ENCODE measurements at regions not wholly inside any gene's neighbourhood (a gene's known extent, or its start where the extent isn't known, plus 50 kb on each side); places are given as distances from the start of the nearest gene placed in this dataset.

- Histone ChIP-seq H3K9ac (no peak overlapping the region), H3K79me2 (ENCODE audit: insufficient read depth) (no peaks in the 10 kb centered on the region), H3K4me1 (ENCODE audit: control insufficient read depth in 1 of 2, insufficient read depth in 2 of 2, low read depth in 1 of 2, low read length in 1 of 2) (peaks cover 23 to 44% of the 10 kb centered on the region in 2 experiments), H3K9me2 (no peaks in the 10 kb centered on the region), H3K27me3 (ENCODE audit: insufficient read depth) (no peaks in the 10 kb centered on the region), H3F3A (replicated peaks; ENCODE audit: insufficient read depth) (peaks cover 44% of the 10 kb centered on the region), H3K27ac (ENCODE audit: low read depth in 2 of 2, low read length in 1 of 2) (peak overlapping the region; percentile 80 to 97; a peak in 3 of 4 replicates), H3K4me2 (peak overlapping the region; percentile 46; the same call in 1 of the 2 replicates), H3K36me3 (replicated peaks in 1 of 2; ENCODE audit: control insufficient read depth in 1 of 2, insufficient read depth in 2 of 2, low read length in 1 of 2) (no peaks in the 10 kb centered on the region), H4K20me1 (ENCODE audit: insufficient read depth) (no peaks in the 10 kb centered on the region), H3K9me3 (no peaks in the 10 kb centered on the region), H3K4me3 (ENCODE audit: low read depth in 2 of 2, low read length in 1 of 2) (no peak overlapping the region), H2AFZ (ENCODE audit: low read depth) (no peak overlapping the region)
- TF ChIP-seq EP300 (IDR thresholded peaks at IDR 0.05; ENCODE audit: borderline replicate concordance in 1 of 2, low read depth in 1 of 2, low read length in 1 of 2) (peak in 1 of 2 experiments; percentile 56; a peak in 1 of 4 replicates), TCF12 (IDR thresholded peaks at IDR 0.05) (peak; percentile 70), JUND (IDR thresholded peaks at IDR 0.05) (peak; percentile 49; the same call in 1 of the 2 replicates), PBX3 (IDR thresholded peaks at IDR 0.05) (peak; percentile 70), POLR2AphosphoS5 (IDR thresholded peaks at IDR 0.05; ENCODE audit: low read depth, low read length) (no peak)
- no peak for DNase-seq
- ChIA-PET POLR2A (no interaction called here), CTCF (interaction anchor here (0.7 to 1.3 kb wide), 2 partner anchors 39 to 173 kb away, joined by 3 read pairs; no protein-coding TSS in a partner anchor)
- WGBS (ENCODE audit: low lambda C conversion rate): 24% methylated on average over 3 of the region's 3 CpGs
Observed at GRCh38 chr1:221030990-221031389, 151.7 kb downstream of the HLX start.

DNA sequence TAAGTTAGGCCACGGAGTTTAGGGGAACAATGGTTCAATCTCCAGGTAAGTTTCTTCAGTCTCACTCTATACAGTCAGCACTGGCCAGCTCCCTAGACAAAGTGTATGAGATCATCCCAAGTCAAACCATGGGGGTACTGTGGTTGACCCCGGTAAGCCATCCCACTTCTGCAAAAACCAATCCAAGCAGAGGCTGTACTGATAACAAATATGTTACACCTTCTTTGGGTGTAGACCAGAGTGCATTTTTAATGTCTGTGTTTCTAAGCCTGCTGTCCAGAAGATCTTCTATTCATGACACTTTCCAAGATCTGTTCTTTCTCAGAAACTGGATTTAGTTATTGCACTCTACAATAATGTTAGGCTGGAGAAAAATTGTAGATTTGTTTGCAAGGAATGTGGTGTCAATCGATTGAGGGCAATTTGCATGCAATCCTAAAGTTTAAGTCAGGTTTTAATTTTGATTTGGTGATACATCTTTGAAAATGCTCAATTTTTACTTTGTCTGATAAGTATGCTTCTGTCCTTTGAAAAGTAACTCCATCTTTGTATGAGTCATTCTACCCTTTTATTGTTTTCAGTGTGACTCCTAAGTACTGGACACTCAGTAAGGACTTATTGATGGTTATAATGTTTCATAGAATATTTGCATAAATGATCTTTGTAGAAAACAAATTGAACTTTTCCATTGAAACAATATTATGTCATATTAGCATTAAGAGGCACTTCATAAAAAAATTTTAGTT is 152.4 kb downstream of the HLX start:
- Histone ChIP-seq H4K20me1 (ENCODE audit: insufficient read depth) (no peaks in the 10 kb centered on the region), H3K9me3 (no peaks in the 10 kb centered on the region), H3F3A (replicated peaks; ENCODE audit: insufficient read depth) (peaks cover 51% of the 10 kb centered on the region), H3K4me1 (ENCODE audit: control insufficient read depth in 1 of 2, insufficient read depth in 2 of 2, low read depth in 1 of 2, low read length in 1 of 2) (peaks cover 27 to 44% of the 10 kb centered on the region in 2 experiments), H3K27me3 (ENCODE audit: insufficient read depth) (no peaks in the 10 kb centered on the region), H3K9me2 (no peaks in the 10 kb centered on the region), H3K79me2 (ENCODE audit: insufficient read depth) (no peaks in the 10 kb centered on the region), H2AFZ (ENCODE audit: low read depth) (no peak overlapping the region), H3K36me3 (replicated peaks in 1 of 2; ENCODE audit: control insufficient read depth in 1 of 2, insufficient read depth in 2 of 2, low read length in 1 of 2) (no peaks in the 10 kb centered on the region), H3K27ac (ENCODE audit: low read depth in 2 of 2, low read length in 1 of 2) (peak overlapping the region; percentile 80 to 97), H3K9ac (no peak overlapping the region), H3K4me3 (ENCODE audit: low read depth in 2 of 2, low read length in 1 of 2) (no peak overlapping the region), H3K4me2 (peak overlapping the region; percentile 46; the same call in 1 of the 2 replicates)
- TF ChIP-seq NFIC (IDR thresholded peaks at IDR 0.05; ENCODE audit: borderline replicate concordance): no peak
- TF ChIP-seq RCOR1 (IDR thresholded peaks at IDR 0.05; ENCODE audit: low read length): no peak
- TF ChIP-seq FOSL2 (IDR thresholded peaks at IDR 0.05; ENCODE audit: borderline replicate concordance, low read depth): peak; percentile 44; the same call in 1 of the 2 replicates
- TF ChIP-seq, protein P1, sequence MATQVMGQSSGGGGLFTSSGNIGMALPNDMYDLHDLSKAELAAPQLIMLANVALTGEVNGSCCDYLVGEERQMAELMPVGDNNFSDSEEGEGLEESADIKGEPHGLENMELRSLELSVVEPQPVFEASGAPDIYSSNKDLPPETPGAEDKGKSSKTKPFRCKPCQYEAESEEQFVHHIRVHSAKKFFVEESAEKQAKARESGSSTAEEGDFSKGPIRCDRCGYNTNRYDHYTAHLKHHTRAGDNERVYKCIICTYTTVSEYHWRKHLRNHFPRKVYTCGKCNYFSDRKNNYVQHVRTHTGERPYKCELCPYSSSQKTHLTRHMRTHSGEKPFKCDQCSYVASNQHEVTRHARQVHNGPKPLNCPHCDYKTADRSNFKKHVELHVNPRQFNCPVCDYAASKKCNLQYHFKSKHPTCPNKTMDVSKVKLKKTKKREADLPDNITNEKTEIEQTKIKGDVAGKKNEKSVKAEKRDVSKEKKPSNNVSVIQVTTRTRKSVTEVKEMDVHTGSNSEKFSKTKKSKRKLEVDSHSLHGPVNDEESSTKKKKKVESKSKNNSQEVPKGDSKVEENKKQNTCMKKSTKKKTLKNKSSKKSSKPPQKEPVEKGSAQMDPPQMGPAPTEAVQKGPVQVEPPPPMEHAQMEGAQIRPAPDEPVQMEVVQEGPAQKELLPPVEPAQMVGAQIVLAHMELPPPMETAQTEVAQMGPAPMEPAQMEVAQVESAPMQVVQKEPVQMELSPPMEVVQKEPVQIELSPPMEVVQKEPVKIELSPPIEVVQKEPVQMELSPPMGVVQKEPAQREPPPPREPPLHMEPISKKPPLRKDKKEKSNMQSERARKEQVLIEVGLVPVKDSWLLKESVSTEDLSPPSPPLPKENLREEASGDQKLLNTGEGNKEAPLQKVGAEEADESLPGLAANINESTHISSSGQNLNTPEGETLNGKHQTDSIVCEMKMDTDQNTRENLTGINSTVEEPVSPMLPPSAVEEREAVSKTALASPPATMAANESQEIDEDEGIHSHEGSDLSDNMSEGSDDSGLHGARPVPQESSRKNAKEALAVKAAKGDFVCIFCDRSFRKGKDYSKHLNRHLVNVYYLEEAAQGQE (IDR thresholded peaks at IDR 0.05; ENCODE audit: low read depth, low read length): peak; percentile 88
- peak; percentile 47; the same call in 1 of the 2 replicates for TF ChIP-seq TCF12 (IDR thresholded peaks at IDR 0.05)
- no peak for TF ChIP-seq POLR2AphosphoS5 (IDR thresholded peaks at IDR 0.05; ENCODE audit: low read depth, low read length)
- TF ChIP-seq PBX3 (IDR thresholded peaks at IDR 0.05): peak; percentile 43; the same call in 1 of the 2 replicates
- TF ChIP-seq, protein P2, sequence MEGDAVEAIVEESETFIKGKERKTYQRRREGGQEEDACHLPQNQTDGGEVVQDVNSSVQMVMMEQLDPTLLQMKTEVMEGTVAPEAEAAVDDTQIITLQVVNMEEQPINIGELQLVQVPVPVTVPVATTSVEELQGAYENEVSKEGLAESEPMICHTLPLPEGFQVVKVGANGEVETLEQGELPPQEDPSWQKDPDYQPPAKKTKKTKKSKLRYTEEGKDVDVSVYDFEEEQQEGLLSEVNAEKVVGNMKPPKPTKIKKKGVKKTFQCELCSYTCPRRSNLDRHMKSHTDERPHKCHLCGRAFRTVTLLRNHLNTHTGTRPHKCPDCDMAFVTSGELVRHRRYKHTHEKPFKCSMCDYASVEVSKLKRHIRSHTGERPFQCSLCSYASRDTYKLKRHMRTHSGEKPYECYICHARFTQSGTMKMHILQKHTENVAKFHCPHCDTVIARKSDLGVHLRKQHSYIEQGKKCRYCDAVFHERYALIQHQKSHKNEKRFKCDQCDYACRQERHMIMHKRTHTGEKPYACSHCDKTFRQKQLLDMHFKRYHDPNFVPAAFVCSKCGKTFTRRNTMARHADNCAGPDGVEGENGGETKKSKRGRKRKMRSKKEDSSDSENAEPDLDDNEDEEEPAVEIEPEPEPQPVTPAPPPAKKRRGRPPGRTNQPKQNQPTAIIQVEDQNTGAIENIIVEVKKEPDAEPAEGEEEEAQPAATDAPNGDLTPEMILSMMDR (IDR thresholded peaks at IDR 0.05): no peak
- 51% methylated on average over 3 of the region's 3 CpGs for WGBS (ENCODE audit: low lambda C conversion rate)
- ChIA-PET CTCF (interaction anchor here (0.7 to 1.3 kb wide), 2 partner anchors 40 to 172 kb away, joined by 3 read pairs; no protein-coding TSS in a partner anchor), POLR2A (no interaction called here)
- DNase-seq: no peak
